ENCODE measurements at regions not wholly inside any gene's neighbourhood (a gene's known extent, or its start where the extent isn't known, plus 50 kb on each side); places are given as distances from the start of the nearest gene placed in this dataset.

GRCh38 chr1:30335997-30336390, 387.4 kb downstream of the MATN1 start:
- Histone ChIP-seq H3K36me3 (ENCODE audit: control insufficient read depth in 4 of 4, insufficient read depth in 4 of 4, low read length in 4 of 4) (no peaks in the 10 kb centered on the region), H3K4me1 (ENCODE audit: control insufficient read depth in 5 of 5, insufficient read depth in 5 of 5, low read length in 5 of 5) (no peaks in the 10 kb centered on the region), H3K27me3 (ENCODE audit: control insufficient read depth in 3 of 3, insufficient read depth in 3 of 3, low read length in 2 of 3) (peaks cover 0 to under 1% (median 0%) of the 10 kb centered on the region in 3 donors), H3K9ac (ENCODE audit: insufficient read depth in 1 of 2, low read length in 2 of 2) (no peak overlapping the region), H3K27ac (ENCODE audit: low read depth in 1 of 2, low read length in 1 of 2) (no peak overlapping the region), H3K4me3 (no peak overlapping the region), H3K9me3 (ENCODE audit: control insufficient read depth in 4 of 4, insufficient read depth in 3 of 4, low read length in 3 of 4) (peaks cover 0 to 3% (median under 1%) of the 10 kb centered on the region in 4 donors)
- no peak for ATAC-seq (ENCODE audit: insufficient read depth, low FRiP score)
- TF ChIP-seq CTCF (IDR thresholded peaks at IDR 0.05; ENCODE audit: control extremely low read depth, extremely low read depth) = no peak
- 93 to 100% methylated on average over 2 of the region's 2 CpGs for WGBS, 2 donors
- no peak for DNase-seq

- Histone ChIP-seq H3K4me3 (no peak overlapping the region), H3K9ac (ENCODE audit: insufficient read depth in 1 of 2, low read length in 2 of 2) (no peak overlapping the region)
- 91 to 97% methylated on average over 3 of the region's 3 CpGs for WGBS, 2 donors
Measured at GRCh38 chr1:30335389-30335996, 387.9 kb downstream of the MATN1 start.

GRCh38 chr1:30334767-30335166, 388.6 kb downstream of the MATN1 start:
- H3K9ac ChIP-seq (ENCODE audit: insufficient read depth in 1 of 2, low read length in 2 of 2) = no peak overlapping the region
- 75 to 86% methylated on average over 2 of the region's 2 CpGs for WGBS, 2 donors
- ATAC-seq (ENCODE audit: insufficient read depth, low FRiP score) = no peak

More at GRCh38 chr1:30335389-30335996, 387.9 kb downstream of the MATN1 start:
- Histone ChIP-seq H3K36me3 (ENCODE audit: control insufficient read depth in 4 of 4, insufficient read depth in 4 of 4, low read length in 4 of 4) (no peaks in the 10 kb centered on the region), H3K4me1 (ENCODE audit: control insufficient read depth in 5 of 5, insufficient read depth in 5 of 5, low read length in 5 of 5) (no peaks in the 10 kb centered on the region), H3K9me3 (ENCODE audit: control insufficient read depth in 4 of 4, insufficient read depth in 3 of 4, low read length in 3 of 4) (peaks cover 0 to 3% (median under 1%) of the 10 kb centered on the region in 4 donors), H3K27ac (ENCODE audit: low read depth in 1 of 2, low read length in 1 of 2) (no peak overlapping the region), H3K27me3 (ENCODE audit: control insufficient read depth in 3 of 3, insufficient read depth in 3 of 3, low read length in 2 of 3) (no peaks in the 10 kb centered on the region)
- ATAC-seq (ENCODE audit: insufficient read depth, low FRiP score) (no peak), DNase-seq (no peak)
- TF ChIP-seq CTCF (IDR thresholded peaks at IDR 0.05; ENCODE audit: control extremely low read depth, extremely low read depth) = no peak

More at GRCh38 chr1:30334767-30335166, 388.6 kb downstream of the MATN1 start:
- Histone ChIP-seq H3K4me3 (no peak overlapping the region), H3K9me3 (ENCODE audit: control insufficient read depth in 4 of 4, insufficient read depth in 3 of 4, low read length in 3 of 4) (peaks cover 0 to 3% (median under 1%) of the 10 kb centered on the region in 4 donors), H3K27me3 (ENCODE audit: control insufficient read depth in 3 of 3, insufficient read depth in 3 of 3, low read length in 2 of 3) (no peaks in the 10 kb centered on the region), H3K4me1 (ENCODE audit: control insufficient read depth in 5 of 5, insufficient read depth in 5 of 5, low read length in 5 of 5) (no peaks in the 10 kb centered on the region), H3K27ac (ENCODE audit: low read depth in 1 of 2, low read length in 1 of 2) (no peak overlapping the region), H3K36me3 (ENCODE audit: control insufficient read depth in 4 of 4, insufficient read depth in 4 of 4, low read length in 4 of 4) (no peaks in the 10 kb centered on the region)
- no peak for DNase-seq
- TF ChIP-seq CTCF (IDR thresholded peaks at IDR 0.05; ENCODE audit: control extremely low read depth, extremely low read depth) = no peak
